HEK293 (cell line): ENCODE measurements at regions not wholly inside any gene's neighbourhood (a gene's known extent, or its start where the extent isn't known, plus 50 kb on each side); places are given as distances from the start of the nearest gene placed in this dataset.

Experiments
- TCF7L2 ChIP-seq: IDR thresholded peaks from 2 replicates; pipeline ENCODE4 v1.6.1; 2011; ENCODE audit warnings: low read depth, mild to moderate bottlenecking, inconsistent platforms, low read length, moderate library complexity, borderline replicate concordance
- ZEB2 ChIP-seq: fragments of 450-650 bp; formaldehyde crosslinking; IDR thresholded peaks from 2 replicates; pipeline ENCODE4 v1.5.1; 2016; ENCODE audit warnings: missing biosample characterization, missing genetic modification characterization
- ZNF514 ChIP-seq: fragments of 450-650 bp; formaldehyde crosslinking; IDR thresholded peaks from 2 replicates; pipeline ENCODE4 v1.5.1; 2016; ENCODE audit warnings: missing biosample characterization, missing genetic modification characterization
- TF ChIP-seq, protein P1 (sequence below): fragments of 450-650 bp; formaldehyde crosslinking; IDR thresholded peaks from 2 replicates; pipeline ENCODE4 v1.5.1; 2016; ENCODE audit warnings: missing biosample characterization, missing genetic modification characterization, low read depth
- TF ChIP-seq, protein P2 (sequence below): fragments of 450-650 bp; formaldehyde crosslinking; IDR thresholded peaks from 2 replicates; pipeline ENCODE4 v1.5.1; 2016; ENCODE audit warnings: missing biosample characterization, missing genetic modification characterization
- TF ChIP-seq, protein P3 (sequence below): fragments of 450-650 bp; formaldehyde crosslinking; IDR thresholded peaks from 2 replicates; pipeline ENCODE4 v1.5.1; 2016; ENCODE audit warnings: missing biosample characterization, missing genetic modification characterization
- TF ChIP-seq, protein P4 (sequence below): fragments of 450-650 bp; formaldehyde crosslinking; IDR thresholded peaks from 2 replicates; pipeline ENCODE4 v1.5.1; 2016; ENCODE audit warnings: missing biosample characterization, missing genetic modification characterization
- TF ChIP-seq, protein P5 (sequence below): IDR thresholded peaks from 2 replicates; pipeline ENCODE4 v1.6.1; 2011; ENCODE audit warnings: mild to moderate bottlenecking, low read depth, low read length, borderline replicate concordance
- TF ChIP-seq, protein P6 (sequence below): fragments of 450-650 bp; IDR thresholded peaks from 2 replicates; pipeline ENCODE4 v1.5.1; 2018; ENCODE audit warnings: missing biosample characterization, mild to moderate bottlenecking, missing genetic modification characterization

DNA sequence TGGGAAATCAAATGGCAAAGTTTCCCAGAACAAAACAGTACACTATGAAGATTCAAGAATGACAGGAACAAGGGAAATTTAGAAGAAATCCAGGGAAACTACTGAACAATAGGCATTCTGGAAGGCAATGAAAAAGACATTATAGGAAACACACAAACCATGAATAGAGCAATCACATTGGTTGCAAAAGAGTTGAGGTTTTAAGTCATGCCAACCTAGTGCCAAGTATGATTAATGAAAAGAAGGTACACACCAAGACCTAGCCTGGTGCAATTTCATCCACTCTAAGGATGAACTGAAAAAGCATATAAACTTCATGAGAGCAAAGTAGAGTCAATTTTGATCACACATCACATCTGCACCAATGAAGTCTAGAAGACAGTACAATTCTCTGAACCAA is 326.9 kb downstream of the PDHA2 start:
- TF ChIP-seq, protein P1, sequence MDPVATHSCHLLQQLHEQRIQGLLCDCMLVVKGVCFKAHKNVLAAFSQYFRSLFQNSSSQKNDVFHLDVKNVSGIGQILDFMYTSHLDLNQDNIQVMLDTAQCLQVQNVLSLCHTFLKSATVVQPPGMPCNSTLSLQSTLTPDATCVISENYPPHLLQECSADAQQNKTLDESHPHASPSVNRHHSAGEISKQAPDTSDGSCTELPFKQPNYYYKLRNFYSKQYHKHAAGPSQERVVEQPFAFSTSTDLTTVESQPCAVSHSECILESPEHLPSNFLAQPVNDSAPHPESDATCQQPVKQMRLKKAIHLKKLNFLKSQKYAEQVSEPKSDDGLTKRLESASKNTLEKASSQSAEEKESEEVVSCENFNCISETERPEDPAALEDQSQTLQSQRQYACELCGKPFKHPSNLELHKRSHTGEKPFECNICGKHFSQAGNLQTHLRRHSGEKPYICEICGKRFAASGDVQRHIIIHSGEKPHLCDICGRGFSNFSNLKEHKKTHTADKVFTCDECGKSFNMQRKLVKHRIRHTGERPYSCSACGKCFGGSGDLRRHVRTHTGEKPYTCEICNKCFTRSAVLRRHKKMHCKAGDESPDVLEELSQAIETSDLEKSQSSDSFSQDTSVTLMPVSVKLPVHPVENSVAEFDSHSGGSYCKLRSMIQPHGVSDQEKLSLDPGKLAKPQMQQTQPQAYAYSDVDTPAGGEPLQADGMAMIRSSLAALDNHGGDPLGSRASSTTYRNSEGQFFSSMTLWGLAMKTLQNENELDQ (tag by site-specific recombination) = no peak
- TF ChIP-seq, protein P2, sequence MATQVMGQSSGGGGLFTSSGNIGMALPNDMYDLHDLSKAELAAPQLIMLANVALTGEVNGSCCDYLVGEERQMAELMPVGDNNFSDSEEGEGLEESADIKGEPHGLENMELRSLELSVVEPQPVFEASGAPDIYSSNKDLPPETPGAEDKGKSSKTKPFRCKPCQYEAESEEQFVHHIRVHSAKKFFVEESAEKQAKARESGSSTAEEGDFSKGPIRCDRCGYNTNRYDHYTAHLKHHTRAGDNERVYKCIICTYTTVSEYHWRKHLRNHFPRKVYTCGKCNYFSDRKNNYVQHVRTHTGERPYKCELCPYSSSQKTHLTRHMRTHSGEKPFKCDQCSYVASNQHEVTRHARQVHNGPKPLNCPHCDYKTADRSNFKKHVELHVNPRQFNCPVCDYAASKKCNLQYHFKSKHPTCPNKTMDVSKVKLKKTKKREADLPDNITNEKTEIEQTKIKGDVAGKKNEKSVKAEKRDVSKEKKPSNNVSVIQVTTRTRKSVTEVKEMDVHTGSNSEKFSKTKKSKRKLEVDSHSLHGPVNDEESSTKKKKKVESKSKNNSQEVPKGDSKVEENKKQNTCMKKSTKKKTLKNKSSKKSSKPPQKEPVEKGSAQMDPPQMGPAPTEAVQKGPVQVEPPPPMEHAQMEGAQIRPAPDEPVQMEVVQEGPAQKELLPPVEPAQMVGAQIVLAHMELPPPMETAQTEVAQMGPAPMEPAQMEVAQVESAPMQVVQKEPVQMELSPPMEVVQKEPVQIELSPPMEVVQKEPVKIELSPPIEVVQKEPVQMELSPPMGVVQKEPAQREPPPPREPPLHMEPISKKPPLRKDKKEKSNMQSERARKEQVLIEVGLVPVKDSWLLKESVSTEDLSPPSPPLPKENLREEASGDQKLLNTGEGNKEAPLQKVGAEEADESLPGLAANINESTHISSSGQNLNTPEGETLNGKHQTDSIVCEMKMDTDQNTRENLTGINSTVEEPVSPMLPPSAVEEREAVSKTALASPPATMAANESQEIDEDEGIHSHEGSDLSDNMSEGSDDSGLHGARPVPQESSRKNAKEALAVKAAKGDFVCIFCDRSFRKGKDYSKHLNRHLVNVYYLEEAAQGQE (tag by site-specific recombination) = no peak
- TF ChIP-seq TCF7L2 (no peak), ZNF514 (tag by site-specific recombination) (no peak), ZEB2 (tag by site-specific recombination) (no peak)
- TF ChIP-seq, protein P3, sequence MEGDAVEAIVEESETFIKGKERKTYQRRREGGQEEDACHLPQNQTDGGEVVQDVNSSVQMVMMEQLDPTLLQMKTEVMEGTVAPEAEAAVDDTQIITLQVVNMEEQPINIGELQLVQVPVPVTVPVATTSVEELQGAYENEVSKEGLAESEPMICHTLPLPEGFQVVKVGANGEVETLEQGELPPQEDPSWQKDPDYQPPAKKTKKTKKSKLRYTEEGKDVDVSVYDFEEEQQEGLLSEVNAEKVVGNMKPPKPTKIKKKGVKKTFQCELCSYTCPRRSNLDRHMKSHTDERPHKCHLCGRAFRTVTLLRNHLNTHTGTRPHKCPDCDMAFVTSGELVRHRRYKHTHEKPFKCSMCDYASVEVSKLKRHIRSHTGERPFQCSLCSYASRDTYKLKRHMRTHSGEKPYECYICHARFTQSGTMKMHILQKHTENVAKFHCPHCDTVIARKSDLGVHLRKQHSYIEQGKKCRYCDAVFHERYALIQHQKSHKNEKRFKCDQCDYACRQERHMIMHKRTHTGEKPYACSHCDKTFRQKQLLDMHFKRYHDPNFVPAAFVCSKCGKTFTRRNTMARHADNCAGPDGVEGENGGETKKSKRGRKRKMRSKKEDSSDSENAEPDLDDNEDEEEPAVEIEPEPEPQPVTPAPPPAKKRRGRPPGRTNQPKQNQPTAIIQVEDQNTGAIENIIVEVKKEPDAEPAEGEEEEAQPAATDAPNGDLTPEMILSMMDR (tag by site-specific recombination) = no peak
- TF ChIP-seq, protein P4, sequence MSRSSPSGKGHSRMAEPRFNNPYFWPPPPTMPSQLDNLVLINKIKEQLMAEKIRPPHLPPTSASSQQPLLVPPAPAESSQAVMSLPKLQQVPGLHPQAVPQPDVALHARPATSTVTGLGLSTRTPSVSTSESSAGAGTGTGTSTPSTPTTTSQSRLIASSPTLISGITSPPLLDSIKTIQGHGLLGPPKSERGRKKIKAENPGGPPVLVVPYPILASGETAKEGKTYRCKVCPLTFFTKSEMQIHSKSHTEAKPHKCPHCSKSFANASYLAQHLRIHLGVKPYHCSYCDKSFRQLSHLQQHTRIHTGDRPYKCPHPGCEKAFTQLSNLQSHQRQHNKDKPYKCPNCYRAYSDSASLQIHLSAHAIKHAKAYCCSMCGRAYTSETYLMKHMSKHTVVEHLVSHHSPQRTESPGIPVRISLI (tag by site-specific recombination) = no peak
- TF ChIP-seq, protein P5, sequence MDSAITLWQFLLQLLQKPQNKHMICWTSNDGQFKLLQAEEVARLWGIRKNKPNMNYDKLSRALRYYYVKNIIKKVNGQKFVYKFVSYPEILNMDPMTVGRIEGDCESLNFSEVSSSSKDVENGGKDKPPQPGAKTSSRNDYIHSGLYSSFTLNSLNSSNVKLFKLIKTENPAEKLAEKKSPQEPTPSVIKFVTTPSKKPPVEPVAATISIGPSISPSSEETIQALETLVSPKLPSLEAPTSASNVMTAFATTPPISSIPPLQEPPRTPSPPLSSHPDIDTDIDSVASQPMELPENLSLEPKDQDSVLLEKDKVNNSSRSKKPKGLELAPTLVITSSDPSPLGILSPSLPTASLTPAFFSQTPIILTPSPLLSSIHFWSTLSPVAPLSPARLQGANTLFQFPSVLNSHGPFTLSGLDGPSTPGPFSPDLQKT = no peak
- TF ChIP-seq, protein P6, sequence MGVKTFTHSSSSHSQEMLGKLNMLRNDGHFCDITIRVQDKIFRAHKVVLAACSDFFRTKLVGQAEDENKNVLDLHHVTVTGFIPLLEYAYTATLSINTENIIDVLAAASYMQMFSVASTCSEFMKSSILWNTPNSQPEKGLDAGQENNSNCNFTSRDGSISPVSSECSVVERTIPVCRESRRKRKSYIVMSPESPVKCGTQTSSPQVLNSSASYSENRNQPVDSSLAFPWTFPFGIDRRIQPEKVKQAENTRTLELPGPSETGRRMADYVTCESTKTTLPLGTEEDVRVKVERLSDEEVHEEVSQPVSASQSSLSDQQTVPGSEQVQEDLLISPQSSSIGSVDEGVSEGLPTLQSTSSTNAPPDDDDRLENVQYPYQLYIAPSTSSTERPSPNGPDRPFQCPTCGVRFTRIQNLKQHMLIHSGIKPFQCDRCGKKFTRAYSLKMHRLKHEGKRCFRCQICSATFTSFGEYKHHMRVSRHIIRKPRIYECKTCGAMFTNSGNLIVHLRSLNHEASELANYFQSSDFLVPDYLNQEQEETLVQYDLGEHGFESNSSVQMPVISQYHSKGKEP (tag by site-specific recombination) = no peak
